GM12875 (cell line): ENCODE measurements at regions not wholly inside any gene's neighbourhood (a gene's known extent, or its start where the extent isn't known, plus 50 kb on each side); places are given as distances from the start of the nearest gene placed in this dataset.
A peak's percentile ranks its signal among the peaks of the same experiment; 100 is the strongest.

Source experiments
- H3K4me3 ChIP-seq: one replicate; pipeline ENCODE4 v1.5.1; 2011; ENCODE audit warnings: low read depth, low read length, control low read depth
- CTCF ChIP-seq: IDR thresholded peaks from 2 replicates; pipeline ENCODE4 v1.5.1; 2011; ENCODE audit warnings: low read depth, mild to moderate bottlenecking, control low read depth, inconsistent platforms, low read length, moderate library complexity, borderline replicate concordance; ENCODE audit not compliant: insufficient read depth

- no peak for TF ChIP-seq CTCF
- H3K4me3 ChIP-seq, result no peak overlapping the region
Observed at GRCh38 chr9:7239708-7240107, 481.9 kb downstream of the KDM4C start.

- H3K4me3 ChIP-seq, result no peak overlapping the region
- TF ChIP-seq CTCF, result no peak
Observed at GRCh38 chr9:7238247-7238637, 480.5 kb downstream of the KDM4C start.

GRCh38 chr9:7237473-7238246 lies 479.9 kb downstream of the KDM4C start:
- no peak overlapping the region for H3K4me3 ChIP-seq
- no peak for TF ChIP-seq CTCF

- no peak for TF ChIP-seq CTCF
- H3K4me3 ChIP-seq, result no peak overlapping the region
Observed at GRCh38 chr9:7236186-7236585, 478.4 kb downstream of the KDM4C start.

- no peak overlapping the region for H3K4me3 ChIP-seq
- TF ChIP-seq CTCF, result peak; percentile 49; the same call in 1 of the 2 replicates
Observed at GRCh38 chr9:7234144-7234543, 476.4 kb downstream of the KDM4C start.

- no peak overlapping the region for H3K4me3 ChIP-seq
- TF ChIP-seq CTCF, result no peak
Observed at GRCh38 chr9:7229571-7229970, 471.8 kb downstream of the KDM4C start.

- no peak for TF ChIP-seq CTCF
- no peak overlapping the region for H3K4me3 ChIP-seq
Observed at GRCh38 chr9:7228726-7229125, 471.0 kb downstream of the KDM4C start.
